ENCODE measurements at regions not wholly inside any gene's neighbourhood (a gene's known extent, or its start where the extent isn't known, plus 50 kb on each side); places are given as distances from the start of the nearest gene placed in this dataset.
"Not testable (repeated sequence)": the region's sequence is repeated elsewhere in the genome, so short reads cannot be mapped to it uniquely, and the experiment has no call there.

DNA sequence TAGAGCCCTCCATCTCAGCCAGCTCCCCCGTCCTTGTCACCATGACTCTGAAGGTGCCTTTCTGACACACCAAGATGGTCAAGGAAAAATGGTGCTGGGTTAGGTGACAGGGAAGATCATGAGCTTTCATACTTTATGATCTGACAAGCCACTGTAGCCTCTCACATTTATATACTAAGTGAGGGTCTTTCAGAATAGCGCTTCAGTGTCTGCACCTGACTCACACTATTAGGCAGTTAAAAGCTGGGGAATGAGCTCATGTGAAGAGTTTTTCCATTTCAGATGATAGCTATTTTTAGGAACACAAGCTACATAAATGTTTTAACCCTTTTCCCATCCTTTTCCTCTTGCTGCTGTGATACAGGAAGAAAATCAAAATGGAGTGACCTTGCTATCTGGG is 101.1 kb downstream of the FAM72B start:
- not testable (repeated sequence) for TF ChIP-seq EP300 (IDR thresholded peaks at IDR 0.05; ENCODE audit: borderline replicate concordance in 1 of 2, low read depth in 1 of 2, low read length in 1 of 2); JUND (IDR thresholded peaks at IDR 0.05); YY1 (IDR thresholded peaks at IDR 0.05; ENCODE audit: low read depth); RAD21 (IDR thresholded peaks at IDR 0.05; ENCODE audit: low read length); FOXJ3 (CRISPR knock-in tag; IDR thresholded peaks at IDR 0.05); TAF1 (IDR thresholded peaks at IDR 0.05; ENCODE audit: borderline replicate concordance, low read depth, low read length)
- TF ChIP-seq, protein P1, sequence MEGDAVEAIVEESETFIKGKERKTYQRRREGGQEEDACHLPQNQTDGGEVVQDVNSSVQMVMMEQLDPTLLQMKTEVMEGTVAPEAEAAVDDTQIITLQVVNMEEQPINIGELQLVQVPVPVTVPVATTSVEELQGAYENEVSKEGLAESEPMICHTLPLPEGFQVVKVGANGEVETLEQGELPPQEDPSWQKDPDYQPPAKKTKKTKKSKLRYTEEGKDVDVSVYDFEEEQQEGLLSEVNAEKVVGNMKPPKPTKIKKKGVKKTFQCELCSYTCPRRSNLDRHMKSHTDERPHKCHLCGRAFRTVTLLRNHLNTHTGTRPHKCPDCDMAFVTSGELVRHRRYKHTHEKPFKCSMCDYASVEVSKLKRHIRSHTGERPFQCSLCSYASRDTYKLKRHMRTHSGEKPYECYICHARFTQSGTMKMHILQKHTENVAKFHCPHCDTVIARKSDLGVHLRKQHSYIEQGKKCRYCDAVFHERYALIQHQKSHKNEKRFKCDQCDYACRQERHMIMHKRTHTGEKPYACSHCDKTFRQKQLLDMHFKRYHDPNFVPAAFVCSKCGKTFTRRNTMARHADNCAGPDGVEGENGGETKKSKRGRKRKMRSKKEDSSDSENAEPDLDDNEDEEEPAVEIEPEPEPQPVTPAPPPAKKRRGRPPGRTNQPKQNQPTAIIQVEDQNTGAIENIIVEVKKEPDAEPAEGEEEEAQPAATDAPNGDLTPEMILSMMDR (IDR thresholded peaks at IDR 0.05): not testable (repeated sequence)
- TF ChIP-seq, protein P2, sequence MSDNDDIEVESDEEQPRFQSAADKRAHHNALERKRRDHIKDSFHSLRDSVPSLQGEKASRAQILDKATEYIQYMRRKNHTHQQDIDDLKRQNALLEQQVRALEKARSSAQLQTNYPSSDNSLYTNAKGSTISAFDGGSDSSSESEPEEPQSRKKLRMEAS (IDR thresholded peaks at IDR 0.05; ENCODE audit: low read depth): not testable (repeated sequence)

All from SK-N-SH (cell line).